ENCODE measurements at regions not wholly inside any gene's neighbourhood (a gene's known extent, or its start where the extent isn't known, plus 50 kb on each side); places are given as distances from the start of the nearest gene placed in this dataset.

- no peak for TF ChIP-seq CTCF (IDR thresholded peaks at IDR 0.05; ENCODE audit: low read depth, low read length)
- TF ChIP-seq EZH2phosphoT487 (IDR thresholded peaks at IDR 0.05; ENCODE audit: low read depth) = no peak
Measured at GRCh38 chr9:86795047-86795442, 152.3 kb downstream of the GAS1 start.
